SKM-1 treated with dmso at 0.1 percent for 144 hours (cell line): ENCODE measurements at regions not wholly inside any gene's neighbourhood (a gene's known extent, or its start where the extent isn't known, plus 50 kb on each side); places are given as distances from the start of the nearest gene placed in this dataset.
A peak's percentile ranks its signal among the peaks of the same experiment; 100 is the strongest.

Experiments
- DNase-seq: peaks from one replicate; lab custom pipeline; 2025; ENCODE audit not compliant: unreplicated experiment; lab: John Stamatoyannopoulos, UW

DNA sequence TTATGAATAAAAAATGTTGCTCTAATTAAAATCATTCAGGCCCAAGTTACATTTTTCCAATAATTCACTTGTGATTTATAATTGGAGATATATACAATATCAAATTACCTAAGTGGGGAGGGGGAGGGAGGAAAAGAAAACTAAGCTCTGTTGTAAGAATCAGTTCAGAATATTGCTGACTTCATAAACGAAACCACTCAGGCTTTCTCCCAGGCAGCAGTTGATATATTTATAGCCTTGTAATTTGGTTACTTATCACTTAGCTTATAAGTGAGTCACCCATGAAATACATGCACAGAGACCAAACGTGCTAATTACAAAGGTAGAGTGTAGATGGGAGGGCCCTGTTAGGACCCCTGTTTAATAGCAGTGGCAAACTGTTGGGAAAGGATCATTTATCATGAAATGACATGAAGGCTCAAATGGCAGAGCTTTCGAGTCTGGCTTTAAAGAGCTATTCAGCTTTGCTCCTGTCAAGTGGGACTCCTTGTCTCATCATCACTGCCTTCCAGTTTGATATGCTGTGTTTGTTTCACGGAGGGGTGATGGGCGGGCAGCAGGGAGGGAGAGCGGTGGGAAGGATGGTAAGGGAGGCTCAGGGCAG is 105.6 kb upstream of the PGRMC2 start:
- DNase-seq, result no peak

- DNase-seq, result no peak
These were observed 102.9 kb upstream of the PGRMC2 start for GRCh38 chr4:128390475-128390996.

- no peak for DNase-seq
These were observed 101.2 kb upstream of the PGRMC2 start for GRCh38 chr4:128388796-128389195.

- no peak for DNase-seq
These were observed 100.7 kb upstream of the PGRMC2 start for GRCh38 chr4:128388352-128388630.

DNA sequence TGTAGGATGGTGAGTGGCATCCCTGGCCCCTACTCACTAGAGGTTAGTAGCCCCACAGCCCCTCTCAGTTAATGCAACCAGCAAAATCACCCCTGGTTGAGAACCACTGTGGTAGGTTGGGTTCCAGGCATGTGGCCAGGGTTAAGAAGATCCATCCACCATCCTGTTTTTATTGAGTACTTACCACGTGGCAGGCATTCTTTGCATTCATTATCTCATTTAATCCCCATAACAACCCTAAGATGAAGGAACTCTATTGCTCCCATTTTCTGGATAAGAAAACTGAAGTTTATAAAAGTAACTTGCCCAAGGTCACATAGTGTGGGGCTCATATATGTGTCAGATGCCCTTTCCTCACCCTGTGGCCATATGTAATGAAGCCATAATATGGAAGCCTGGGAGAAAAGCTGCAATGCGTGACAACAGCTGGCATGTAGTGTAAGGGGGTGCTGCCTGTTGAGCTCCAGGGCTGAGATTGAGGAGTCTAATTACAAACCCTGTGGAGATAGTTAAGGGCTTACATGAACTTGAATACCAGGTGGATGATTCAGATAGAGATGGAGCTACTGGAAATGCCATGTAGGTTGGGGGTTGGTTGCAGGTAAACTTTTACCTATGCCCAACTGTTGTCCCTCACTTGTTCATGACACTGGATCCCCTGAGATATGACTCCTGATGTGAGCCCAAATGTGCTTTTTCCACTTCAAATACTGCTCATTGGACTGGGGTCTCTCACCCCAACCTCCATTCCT is 100.2 kb upstream of the PGRMC2 start:
- DNase-seq, result no peak

- DNase-seq, result no peak
These were observed 99.4 kb upstream of the PGRMC2 start for GRCh38 chr4:128386761-128387599.

DNA sequence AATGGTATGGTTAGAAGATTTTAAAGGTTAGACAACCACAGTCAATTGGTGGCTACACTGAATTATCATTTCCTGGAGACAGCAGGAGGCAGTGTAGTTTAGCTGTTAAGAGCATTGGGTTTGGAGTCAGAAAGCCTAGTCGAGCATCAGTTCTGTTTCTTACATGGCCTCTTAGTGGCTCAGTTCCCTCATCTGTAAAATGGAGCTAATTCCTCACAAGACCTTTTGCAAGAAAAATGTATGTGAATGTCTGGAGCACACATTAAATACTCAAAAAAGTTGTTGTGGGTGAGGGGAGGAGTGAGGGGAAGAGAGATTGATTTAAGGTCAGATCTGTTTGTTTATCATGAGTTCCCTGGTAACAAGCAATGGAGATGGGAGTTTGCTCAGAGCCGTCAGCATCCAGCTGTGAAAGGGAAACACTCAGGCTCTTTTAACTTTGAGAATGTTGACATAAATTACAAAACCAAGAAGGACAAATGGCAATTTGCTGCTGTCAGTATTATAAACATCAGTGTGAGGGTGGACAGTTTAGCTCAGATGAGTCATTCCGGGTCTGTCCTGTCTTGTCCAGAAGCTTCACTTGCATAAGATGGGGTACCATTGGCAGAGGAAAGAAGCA is 98.2 kb upstream of the PGRMC2 start:
- no peak for DNase-seq

GRCh38 chr4:128384765-128385598 is 97.4 kb upstream of the PGRMC2 start:
- DNase-seq, result no peak

GRCh38 chr4:128384091-128384520 is 96.5 kb upstream of the PGRMC2 start:
- no peak for DNase-seq

DNA sequence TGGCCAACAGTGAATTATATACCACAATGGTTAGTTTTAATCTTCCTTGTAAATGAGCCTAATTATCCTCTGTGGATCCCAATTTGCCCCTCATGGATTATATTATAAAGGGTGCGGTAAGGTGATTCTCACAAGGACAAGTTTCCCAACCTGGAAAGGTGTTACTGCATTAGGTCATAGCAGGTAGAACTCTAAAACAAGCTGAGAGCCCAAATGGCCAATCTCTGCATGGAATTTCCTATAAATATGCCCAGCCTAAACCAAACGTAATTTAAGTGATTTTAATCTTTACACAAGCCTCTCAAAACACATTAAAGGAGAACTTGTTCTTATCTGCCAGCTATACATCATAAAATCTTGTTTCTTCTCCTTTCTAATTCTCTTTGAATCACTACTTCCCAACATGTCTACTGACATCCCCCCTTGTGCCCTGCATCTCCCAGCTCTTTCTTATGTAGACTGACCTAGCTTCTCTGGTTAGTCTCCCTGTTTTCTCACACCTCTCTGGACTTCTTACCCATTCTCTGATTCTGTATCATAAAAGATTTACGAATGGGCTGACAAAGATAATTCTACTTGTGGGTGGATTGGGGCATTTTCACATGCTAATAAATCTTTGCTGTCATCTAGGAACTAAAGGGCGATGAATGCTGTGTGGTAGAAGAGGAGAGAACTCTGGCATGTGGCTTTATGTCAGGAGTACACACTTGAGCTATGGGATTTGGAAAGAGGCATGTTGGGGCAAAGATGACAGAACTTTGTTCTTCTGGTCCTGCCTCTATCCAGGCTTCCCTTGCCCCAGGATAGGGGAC is 94.3 kb upstream of the PGRMC2 start:
- no peak for DNase-seq

DNA sequence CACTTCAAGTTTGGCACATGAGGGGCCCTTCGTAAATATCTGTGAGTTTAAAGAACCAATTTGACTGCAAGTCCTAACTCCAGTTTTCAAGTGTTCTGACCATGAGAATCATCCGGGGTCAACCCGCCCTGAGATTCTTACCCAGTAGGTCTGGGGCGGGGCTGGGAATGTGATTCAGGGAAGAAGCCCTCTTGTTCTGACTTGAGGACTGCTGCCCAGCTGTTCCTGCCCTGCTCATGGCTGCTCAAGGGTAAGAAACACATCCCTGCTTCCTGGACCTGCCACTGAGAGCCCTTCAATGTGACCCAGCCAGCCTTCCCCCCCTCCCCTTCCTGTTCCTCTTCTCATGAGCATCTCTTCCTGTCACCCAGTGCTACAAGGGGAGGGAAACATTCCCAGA is 92.7 kb upstream of the PGRMC2 start:
- no peak for DNase-seq

GRCh38 chr4:128379860-128380259 is 92.2 kb upstream of the PGRMC2 start:
- peak; percentile 34 for DNase-seq

DNA sequence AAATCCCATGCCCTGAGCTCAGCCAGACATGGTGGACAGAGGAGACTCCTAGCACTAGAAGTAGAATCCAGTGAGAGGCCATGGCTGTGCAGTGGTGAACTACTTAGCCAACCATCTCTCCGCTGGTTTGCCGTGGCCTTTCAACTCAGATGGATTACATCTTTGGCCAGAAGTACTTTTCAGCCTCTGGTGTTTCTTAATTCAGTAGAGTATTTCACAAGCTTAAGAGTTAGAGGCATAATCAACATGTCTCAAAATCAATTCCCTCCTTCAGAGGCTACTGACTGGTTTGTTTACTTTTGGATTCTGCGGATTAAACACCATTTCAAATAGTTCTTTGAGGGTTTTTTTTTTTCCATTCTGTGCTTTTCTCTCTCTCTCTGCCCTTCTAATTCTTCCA is 91.1 kb upstream of the PGRMC2 start:
- DNase-seq, result no peak

DNA sequence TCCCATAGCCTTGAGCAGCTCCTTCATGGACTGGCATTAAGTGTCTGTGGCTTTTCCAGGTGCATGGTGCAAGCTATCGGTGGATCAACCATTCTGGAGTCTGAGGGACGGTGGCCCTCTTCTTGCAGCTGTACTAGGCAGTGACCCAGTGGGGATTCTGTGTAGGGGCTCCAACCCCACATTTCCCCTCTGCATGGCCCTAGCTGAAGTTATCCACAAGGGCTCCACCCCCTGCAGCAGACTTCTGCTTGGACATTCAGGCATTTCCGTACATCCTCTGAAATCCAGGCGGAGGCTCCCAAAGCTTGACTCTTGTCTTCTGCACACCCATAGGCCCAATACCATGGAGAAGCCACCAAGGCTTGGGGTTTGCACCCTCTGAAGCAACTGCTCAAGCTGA is 89.3 kb upstream of the PGRMC2 start:
- DNase-seq, result no peak

DNA sequence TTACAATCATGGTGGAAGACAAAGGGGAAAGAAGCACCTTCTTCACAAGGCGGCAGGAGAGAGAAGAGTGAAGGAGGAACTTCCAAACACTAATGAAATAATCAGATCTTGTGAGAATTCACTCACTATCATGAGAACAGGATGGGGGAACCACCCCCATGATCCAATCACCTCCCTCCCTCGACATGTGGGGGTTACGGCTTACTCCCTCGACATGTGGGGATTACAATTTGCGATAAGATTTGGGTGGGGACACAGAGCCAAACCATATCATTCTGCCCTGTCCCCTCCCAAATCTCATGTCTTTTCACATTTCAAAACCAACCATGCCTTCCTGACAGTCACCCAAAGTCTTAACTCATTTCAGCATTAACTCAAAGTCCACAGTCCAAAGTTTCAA is 88.7 kb upstream of the PGRMC2 start:
- DNase-seq, result no peak

GRCh38 chr4:128373628-128374027 is 86.0 kb upstream of the PGRMC2 start:
- no peak for DNase-seq

DNA sequence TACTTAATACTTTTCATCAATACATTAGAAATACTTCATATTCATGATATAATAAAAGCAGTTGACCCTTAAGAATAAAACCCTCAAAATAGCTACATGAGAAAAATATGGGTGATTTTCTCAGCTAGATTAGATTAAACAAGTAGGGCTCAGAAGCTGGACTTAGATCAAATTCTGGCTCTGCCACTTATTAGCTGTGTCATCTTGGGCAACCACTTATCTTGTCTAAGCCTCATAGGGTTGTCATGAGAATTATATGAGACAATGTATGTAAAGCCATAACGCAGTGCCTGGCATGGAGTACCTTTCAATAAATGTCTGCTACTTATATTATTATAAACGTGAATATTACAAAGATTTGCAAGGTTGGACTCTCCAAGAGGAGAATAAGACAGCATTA is 84.3 kb upstream of the PGRMC2 start:
- no peak for DNase-seq

- no peak for DNase-seq
These were observed 83.6 kb upstream of the PGRMC2 start for GRCh38 chr4:128371001-128371777.

GRCh38 chr4:128366212-128366611 is 78.6 kb upstream of the PGRMC2 start:
- no peak for DNase-seq
